DMS153 (cell line): ENCODE measurements at regions not wholly inside any gene's neighbourhood (a gene's known extent, or its start where the extent isn't known, plus 50 kb on each side); places are given as distances from the start of the nearest gene placed in this dataset.
A peak's percentile ranks its signal among the peaks of the same experiment; 100 is the strongest.

Source experiments
- DNase-seq: peaks from one replicate; lab custom pipeline; 2025; lab: John Stamatoyannopoulos, UW

GRCh38 chr12:115176741-115177400 lies 492.9 kb upstream of the TBX3 start:
- DNase-seq = no peak

GRCh38 chr12:115174920-115175319 lies 490.9 kb upstream of the TBX3 start:
- no peak for DNase-seq

GRCh38 chr12:115172521-115172920 lies 488.5 kb upstream of the TBX3 start:
- DNase-seq = no peak

GRCh38 chr12:115169981-115170380 lies 486.0 kb upstream of the TBX3 start:
- no peak for DNase-seq

- no peak for DNase-seq
Measured at GRCh38 chr12:115166698-115167315, 482.8 kb upstream of the TBX3 start.

- DNase-seq = peak; percentile 83
Measured at GRCh38 chr12:115163710-115164109, 479.7 kb upstream of the TBX3 start.

GRCh38 chr12:115160271-115161128 lies 476.5 kb upstream of the TBX3 start:
- DNase-seq = peak; percentile 67

GRCh38 chr12:115158816-115159215 lies 474.8 kb upstream of the TBX3 start:
- DNase-seq = no peak

GRCh38 chr12:115155665-115156645 lies 472.0 kb upstream of the TBX3 start:
- DNase-seq = no peak

GRCh38 chr12:115149685-115150378 lies 465.9 kb upstream of the TBX3 start:
- DNase-seq = no peak

GRCh38 chr12:115149279-115149678 lies 465.3 kb upstream of the TBX3 start:
- DNase-seq = no peak

- DNase-seq = no peak
Measured at GRCh38 chr12:115147916-115148315, 463.9 kb upstream of the TBX3 start.

- no peak for DNase-seq
Measured at GRCh38 chr12:115146453-115146852, 462.5 kb upstream of the TBX3 start.

- DNase-seq = no peak
Measured at GRCh38 chr12:115144425-115144824, 460.4 kb upstream of the TBX3 start.

GRCh38 chr12:115140981-115141655 lies 457.1 kb upstream of the TBX3 start:
- DNase-seq = no peak

- no peak for DNase-seq
Measured at GRCh38 chr12:115137812-115138521, 454.0 kb upstream of the TBX3 start.

GRCh38 chr12:115135800-115136211 lies 451.8 kb upstream of the TBX3 start:
- DNase-seq = peak; percentile 95

GRCh38 chr12:115134298-115134697 lies 450.3 kb upstream of the TBX3 start:
- DNase-seq = no peak

- no peak for DNase-seq
Measured at GRCh38 chr12:115132905-115133304, 448.9 kb upstream of the TBX3 start.

GRCh38 chr12:115132145-115132544 lies 448.2 kb upstream of the TBX3 start:
- DNase-seq = no peak
